Keratinocyte (primary cell): ENCODE measurements at regions not wholly inside any gene's neighbourhood (a gene's known extent, or its start where the extent isn't known, plus 50 kb on each side); places are given as distances from the start of the nearest gene placed in this dataset.

ENCODE experiments used
- DNase-seq: peaks from one replicate; pipeline ENCODE4 v3.0.0-alpha.2; 2011; ENCODE audit warnings: low read depth, missing footprints, low spot score
- FAIRE-seq: peaks from 2 replicates; lab custom pipeline; 2011; peaks lifted over from hg19 to GRCh38; lab: Jason Lieb, UNC
- H2AFZ ChIP-seq: 2 replicates; pipeline ENCODE4 v1.6.0; 2012; ENCODE audit warnings: low read length, control low read depth, inconsistent platforms; ENCODE audit not compliant: control insufficient read depth
- H3K27ac ChIP-seq: 2 replicates; pipeline ENCODE4 v1.5.1; 2011; ENCODE audit warnings: low read length; ENCODE audit not compliant: control insufficient read depth, insufficient read depth
- H3K27me3 ChIP-seq: 3 replicates; pipeline ENCODE4 v1.6.0; 2011; ENCODE audit warnings: low read length; ENCODE audit not compliant: control insufficient read depth, insufficient read depth; ENCODE audit errors: extremely low read depth
- H3K36me3 ChIP-seq, 2 experiments: 2 replicates in 1 of 2; 3 replicates in 1 of 2; pipeline ENCODE4 v1.5.1; 2011; ENCODE audit warnings: low read length in 2 of 2, mild to moderate bottlenecking in 1 of 2; ENCODE audit not compliant: control insufficient read depth in 2 of 2, insufficient read depth in 2 of 2; ENCODE audit errors: extremely low read depth in 1 of 2
- H3K4me1 ChIP-seq: 3 replicates; pipeline ENCODE4 v1.5.1; 2011; ENCODE audit warnings: low read length; ENCODE audit not compliant: control insufficient read depth, insufficient read depth; ENCODE audit errors: extremely low read depth
- H3K4me2 ChIP-seq: 3 replicates; pipeline ENCODE4 v1.6.0; 2011; ENCODE audit warnings: low read depth, low read length; ENCODE audit not compliant: control insufficient read depth, insufficient read depth; ENCODE audit errors: extremely low read depth
- H3K4me3 ChIP-seq, 3 experiments: fragments of 200-600 bp in 1 of 3; sonication (generic) in 1 of 3; 2 replicates in 2 of 3; 3 replicates in 1 of 3; pipeline ENCODE4 v1.5.1; 2011 to 2016; ENCODE audit warnings: low read length in 3 of 3, mild to moderate bottlenecking in 3 of 3, control low read depth in 2 of 3, inconsistent platforms in 1 of 3, low read depth in 1 of 3, mixed read lengths in 1 of 3, mixed run types in 1 of 3, moderate library complexity in 1 of 3; ENCODE audit not compliant: control insufficient read depth in 2 of 3, insufficient read depth in 2 of 3; ENCODE audit errors: extremely low read depth in 1 of 3
- H3K79me2 ChIP-seq: 2 replicates; pipeline ENCODE4 v1.6.0; 2012; ENCODE audit warnings: low read length; ENCODE audit not compliant: control insufficient read depth, insufficient read depth
- H3K9ac ChIP-seq: 3 replicates; pipeline ENCODE4 v1.6.0; 2011; ENCODE audit warnings: low read length; ENCODE audit not compliant: control insufficient read depth, insufficient read depth; ENCODE audit errors: extremely low read depth
- H3K9me1 ChIP-seq: 3 replicates; pipeline ENCODE4 v1.6.0; 2011; ENCODE audit warnings: low read length; ENCODE audit not compliant: control insufficient read depth, insufficient read depth; ENCODE audit errors: extremely low read depth
- H3K9me3 ChIP-seq: 2 replicates; pipeline ENCODE4 v1.5.1; 2012; ENCODE audit warnings: low read depth, low read length; ENCODE audit not compliant: control insufficient read depth
- H4K20me1 ChIP-seq: 3 replicates; pipeline ENCODE4 v1.6.0; 2011; ENCODE audit warnings: low read length; ENCODE audit not compliant: control insufficient read depth, insufficient read depth; ENCODE audit errors: extremely low read depth
- EZH2 ChIP-seq: IDR thresholded peaks from one replicate; pipeline ENCODE4 v1.6.1; 2012; ENCODE audit warnings: inconsistent platforms, mild to moderate bottlenecking, low read length, moderate library complexity
- dilution Hi-C: fragments of 300-500 bp; cut with MboI; formaldehyde crosslinking; loops from one replicate; pipeline ENCODE4 v1.7.0; 2020; ENCODE audit warnings: low sequenced_read_pairs; ENCODE audit not compliant: extremely low pct_ligation_motif_present
- TF ChIP-seq, protein P1 (sequence below), 3 experiments: IDR thresholded peaks in 1 of 3; conservative IDR thresholded peaks in 1 of 3; optimal IDR thresholded peaks in 1 of 3; 2 replicates in 2 of 3; 3 replicates in 1 of 3; pipeline versions ENCODE3 to v1.5.1; 2011; ENCODE audit warnings: low read length in 3 of 3, mild to moderate bottlenecking in 3 of 3, moderate library complexity in 2 of 3, control low read depth in 1 of 3, inconsistent platforms in 1 of 3; ENCODE audit not compliant: insufficient read depth in 2 of 3; ENCODE audit errors: extremely low read depth in 1 of 3

DNA sequence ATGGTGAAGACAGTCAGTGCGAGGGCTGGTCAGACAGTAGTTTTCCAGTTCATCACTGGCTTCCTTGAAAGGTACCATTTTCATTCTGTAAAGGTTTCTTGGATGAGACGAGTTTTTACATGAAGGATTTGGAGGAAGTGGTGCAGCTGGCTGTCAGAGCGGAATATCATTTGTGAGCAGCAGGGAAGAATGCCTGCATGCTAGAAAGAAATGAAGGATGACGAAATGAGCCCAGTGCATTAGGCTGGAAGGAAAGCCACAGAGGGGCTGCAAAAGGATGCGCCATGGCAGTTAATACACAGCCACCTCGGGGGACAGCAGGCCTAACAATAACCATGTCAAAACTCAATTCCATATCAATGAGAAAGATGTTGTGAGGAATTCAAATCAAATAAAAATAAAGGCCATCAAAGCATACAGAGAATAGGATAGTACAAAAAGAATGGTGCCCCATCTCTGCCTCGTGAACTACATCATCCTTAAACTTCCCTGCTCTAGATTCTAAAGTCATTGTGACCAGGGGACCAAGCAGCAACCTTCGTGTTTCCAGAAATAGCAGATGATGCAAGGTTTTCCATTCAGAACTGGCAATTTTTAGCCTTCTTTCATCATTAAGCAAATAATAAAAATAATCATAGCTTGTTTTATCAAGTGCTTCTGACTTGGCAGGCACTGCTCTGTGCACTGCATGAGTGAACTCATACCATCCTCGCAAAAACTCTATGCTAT is 504.2 kb downstream of the RFC3 start:
- Histone ChIP-seq H3K36me3 (no peaks in the 10 kb centered on the region), H3K27me3 (peaks cover 5% of the 10 kb centered on the region), H3K4me2 (no peak overlapping the region), H3K4me3 (no peak overlapping the region), H3K79me2 (no peaks in the 10 kb centered on the region), H3K9me3 (no peaks in the 10 kb centered on the region), H3K9ac (no peak overlapping the region), H3K4me1 (no peaks in the 10 kb centered on the region), H2AFZ (no peak overlapping the region), H4K20me1 (no peaks in the 10 kb centered on the region), H3K9me1 (no peaks in the 10 kb centered on the region), H3K27ac (no peak overlapping the region)
- dilution Hi-C loops: no loop called here
- DNase-seq: no peak
- TF ChIP-seq EZH2: no peak
- no peak for FAIRE-seq

DNA sequence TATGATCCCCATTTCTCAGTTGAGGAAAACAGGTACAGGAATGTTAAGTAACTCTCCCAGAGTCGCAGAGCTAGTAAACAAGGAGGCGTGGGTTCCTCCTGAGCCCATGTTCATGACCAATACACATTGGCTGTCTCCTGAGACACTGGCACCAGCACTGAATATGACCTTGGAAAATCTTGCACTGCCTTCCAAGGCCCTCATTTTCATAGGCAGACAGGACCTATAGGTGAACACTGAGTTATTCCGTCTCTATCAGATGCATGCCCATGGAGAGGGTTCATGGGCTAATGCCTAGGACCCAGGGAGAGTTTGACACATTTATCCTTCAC is 504.8 kb downstream of the RFC3 start:
- no peak for FAIRE-seq
- DNase-seq: no peak
- Histone ChIP-seq H3K9ac (no peak overlapping the region), H3K9me3 (no peaks in the 10 kb centered on the region), H3K4me3 (no peak overlapping the region), H2AFZ (no peak overlapping the region), H3K4me1 (no peaks in the 10 kb centered on the region), H3K36me3 (no peaks in the 10 kb centered on the region), H3K9me1 (no peaks in the 10 kb centered on the region), H3K27ac (no peak overlapping the region), H4K20me1 (no peaks in the 10 kb centered on the region), H3K79me2 (no peaks in the 10 kb centered on the region), H3K27me3 (peaks cover 5% of the 10 kb centered on the region), H3K4me2 (no peak overlapping the region)
- dilution Hi-C loops: no loop called here
- no peak for TF ChIP-seq EZH2
- TF ChIP-seq, protein P1, sequence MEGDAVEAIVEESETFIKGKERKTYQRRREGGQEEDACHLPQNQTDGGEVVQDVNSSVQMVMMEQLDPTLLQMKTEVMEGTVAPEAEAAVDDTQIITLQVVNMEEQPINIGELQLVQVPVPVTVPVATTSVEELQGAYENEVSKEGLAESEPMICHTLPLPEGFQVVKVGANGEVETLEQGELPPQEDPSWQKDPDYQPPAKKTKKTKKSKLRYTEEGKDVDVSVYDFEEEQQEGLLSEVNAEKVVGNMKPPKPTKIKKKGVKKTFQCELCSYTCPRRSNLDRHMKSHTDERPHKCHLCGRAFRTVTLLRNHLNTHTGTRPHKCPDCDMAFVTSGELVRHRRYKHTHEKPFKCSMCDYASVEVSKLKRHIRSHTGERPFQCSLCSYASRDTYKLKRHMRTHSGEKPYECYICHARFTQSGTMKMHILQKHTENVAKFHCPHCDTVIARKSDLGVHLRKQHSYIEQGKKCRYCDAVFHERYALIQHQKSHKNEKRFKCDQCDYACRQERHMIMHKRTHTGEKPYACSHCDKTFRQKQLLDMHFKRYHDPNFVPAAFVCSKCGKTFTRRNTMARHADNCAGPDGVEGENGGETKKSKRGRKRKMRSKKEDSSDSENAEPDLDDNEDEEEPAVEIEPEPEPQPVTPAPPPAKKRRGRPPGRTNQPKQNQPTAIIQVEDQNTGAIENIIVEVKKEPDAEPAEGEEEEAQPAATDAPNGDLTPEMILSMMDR (optimal IDR thresholded peaks at IDR 0.05 in 1 of 3, IDR thresholded peaks at IDR 0.05 in 1 of 3, conservative IDR thresholded peaks at IDR 0.05 in 1 of 3; ENCODE audit: extremely low read depth in 1 of 3, insufficient read depth in 2 of 3, low read length in 3 of 3): no peak
